ENCODE measurements at regions not wholly inside any gene's neighbourhood (a gene's known extent, or its start where the extent isn't known, plus 50 kb on each side); places are given as distances from the start of the nearest gene placed in this dataset.

DNA sequence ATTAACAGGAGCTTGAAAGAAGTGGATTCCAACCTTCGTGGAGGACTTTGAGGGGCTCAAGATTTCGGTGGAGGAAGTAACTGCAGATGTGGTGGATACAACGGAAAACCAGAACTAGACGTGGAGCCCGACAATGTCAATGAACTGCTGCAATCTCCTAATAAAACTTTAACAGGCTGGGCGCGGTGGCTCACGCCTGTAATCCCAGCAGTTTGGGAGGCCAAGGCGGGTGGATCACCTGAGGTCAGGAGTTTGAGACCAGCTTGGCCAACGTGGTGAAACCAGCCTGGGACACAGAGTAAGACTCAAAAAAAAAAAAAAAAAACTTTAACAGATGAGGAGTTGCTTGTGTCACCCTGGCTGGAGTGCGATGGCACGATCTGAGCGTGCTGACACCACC, 477.8 kb upstream of the MKI67 start:
- TF ChIP-seq, protein P1, sequence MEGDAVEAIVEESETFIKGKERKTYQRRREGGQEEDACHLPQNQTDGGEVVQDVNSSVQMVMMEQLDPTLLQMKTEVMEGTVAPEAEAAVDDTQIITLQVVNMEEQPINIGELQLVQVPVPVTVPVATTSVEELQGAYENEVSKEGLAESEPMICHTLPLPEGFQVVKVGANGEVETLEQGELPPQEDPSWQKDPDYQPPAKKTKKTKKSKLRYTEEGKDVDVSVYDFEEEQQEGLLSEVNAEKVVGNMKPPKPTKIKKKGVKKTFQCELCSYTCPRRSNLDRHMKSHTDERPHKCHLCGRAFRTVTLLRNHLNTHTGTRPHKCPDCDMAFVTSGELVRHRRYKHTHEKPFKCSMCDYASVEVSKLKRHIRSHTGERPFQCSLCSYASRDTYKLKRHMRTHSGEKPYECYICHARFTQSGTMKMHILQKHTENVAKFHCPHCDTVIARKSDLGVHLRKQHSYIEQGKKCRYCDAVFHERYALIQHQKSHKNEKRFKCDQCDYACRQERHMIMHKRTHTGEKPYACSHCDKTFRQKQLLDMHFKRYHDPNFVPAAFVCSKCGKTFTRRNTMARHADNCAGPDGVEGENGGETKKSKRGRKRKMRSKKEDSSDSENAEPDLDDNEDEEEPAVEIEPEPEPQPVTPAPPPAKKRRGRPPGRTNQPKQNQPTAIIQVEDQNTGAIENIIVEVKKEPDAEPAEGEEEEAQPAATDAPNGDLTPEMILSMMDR (IDR thresholded peaks at IDR 0.05) = no peak
- Histone ChIP-seq H3K4me3 (no peak overlapping the region), H3K36me3 (ENCODE audit: insufficient read depth in 1 of 2, low read depth in 1 of 2) (no peaks in the 10 kb centered on the region), H3K27ac (no peak overlapping the region), H3K9me3 (no peaks in the 10 kb centered on the region), H3K27me3 (ENCODE audit: insufficient read depth in 3 of 3, low read length in 2 of 3) (no peaks in the 10 kb centered on the region), H3K4me1 (no peaks in the 10 kb centered on the region)
- DNase-seq = no peak
- no peak for ATAC-seq
- 95 to 97% (median 96%) methylated on average over 13 of the region's 13 CpGs for WGBS, 3 donors
- intact Hi-C loops (cut with DNase I) = no loop called here

DNA sequence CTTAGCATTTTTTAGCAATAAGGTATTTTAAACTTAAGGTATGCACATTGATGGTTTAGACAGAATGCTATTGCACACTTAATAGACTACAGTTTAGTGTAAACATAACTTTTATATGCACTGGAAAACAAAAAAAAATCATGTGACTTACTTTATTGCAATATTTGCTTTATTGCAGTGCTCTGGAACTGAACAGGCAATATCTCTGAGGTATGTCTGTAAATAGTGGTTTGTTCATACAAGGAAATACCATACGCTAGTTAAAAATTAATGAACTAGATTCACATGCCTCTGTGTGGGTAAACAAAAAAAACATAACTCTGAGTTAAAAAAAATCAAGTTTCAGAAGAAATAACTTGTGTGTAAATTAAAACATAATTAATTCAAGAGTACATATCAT, 479.0 kb upstream of the MKI67 start:
- intact Hi-C loops (cut with DNase I) = no loop called here
- ATAC-seq (no peak), DNase-seq (no peak)
- Histone ChIP-seq H3K36me3 (ENCODE audit: insufficient read depth in 1 of 2, low read depth in 1 of 2) (no peaks in the 10 kb centered on the region), H3K27me3 (ENCODE audit: insufficient read depth in 3 of 3, low read length in 2 of 3) (no peaks in the 10 kb centered on the region), H3K9me3 (no peaks in the 10 kb centered on the region), H3K27ac (no peak overlapping the region), H3K4me3 (no peak overlapping the region), H3K4me1 (no peaks in the 10 kb centered on the region)
- TF ChIP-seq, protein P1 (IDR thresholded peaks at IDR 0.05) = no peak
- WGBS, 3 donors = 91 to 95% (median 95%) methylated on average over 1 of the region's 1 CpG

DNA sequence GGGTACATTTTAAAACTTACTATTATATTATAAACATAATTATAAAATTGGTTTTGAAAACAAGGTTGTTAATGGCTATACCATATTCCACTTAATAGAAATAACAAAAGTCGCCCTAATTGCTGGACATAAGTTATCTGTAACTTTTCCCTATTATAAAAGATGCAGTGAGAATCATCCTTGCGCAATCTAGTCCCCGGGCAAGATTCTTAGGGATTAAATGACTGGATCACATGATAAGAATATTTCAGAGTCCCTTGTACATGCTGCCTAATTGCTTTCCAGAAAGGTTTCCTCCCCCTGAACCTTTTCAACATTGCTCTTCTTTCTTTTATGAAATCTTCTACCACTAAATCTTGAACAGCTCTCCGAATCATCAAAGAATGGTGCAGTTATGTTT, 479.8 kb upstream of the MKI67 start:
- Histone ChIP-seq H3K4me1 (no peaks in the 10 kb centered on the region), H3K27me3 (ENCODE audit: insufficient read depth in 3 of 3, low read length in 2 of 3) (no peaks in the 10 kb centered on the region), H3K9me3 (no peaks in the 10 kb centered on the region), H3K36me3 (ENCODE audit: insufficient read depth in 1 of 2, low read depth in 1 of 2) (no peaks in the 10 kb centered on the region), H3K27ac (no peak overlapping the region), H3K4me3 (no peak overlapping the region)
- no peak for DNase-seq
- intact Hi-C loops (cut with DNase I) = no loop called here
- no peak for ATAC-seq
- WGBS, 3 donors = 70 to 74% (median 70%) methylated on average over 4 of the region's 4 CpGs
- TF ChIP-seq, protein P1 (IDR thresholded peaks at IDR 0.05) = no peak

DNA sequence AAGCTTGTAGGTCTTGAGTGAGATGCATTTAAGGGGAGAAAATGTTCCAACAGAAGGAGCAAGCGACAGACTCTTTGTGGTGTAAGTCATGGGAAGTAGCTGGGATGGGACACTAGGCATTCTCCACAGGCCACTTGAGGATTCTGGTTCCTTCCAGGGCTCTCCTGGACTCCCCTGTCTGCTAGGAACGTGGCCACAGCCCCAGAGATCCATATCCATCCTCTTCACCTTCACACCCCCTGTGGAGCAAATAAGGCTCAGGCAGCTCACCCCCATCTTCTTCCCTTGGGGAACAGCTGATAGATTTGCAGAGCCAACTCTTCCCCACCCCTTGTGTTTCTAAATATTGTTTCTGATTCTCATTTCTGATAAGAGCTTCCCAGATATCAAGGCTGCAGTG, 482.6 kb upstream of the MKI67 start:
- Histone ChIP-seq H3K27me3 (ENCODE audit: insufficient read depth in 3 of 3, low read length in 2 of 3) (peaks cover 0 to 4% (median 0%) of the 10 kb centered on the region in 3 donors), H3K27ac (no peak overlapping the region), H3K36me3 (ENCODE audit: insufficient read depth in 1 of 2, low read depth in 1 of 2) (no peaks in the 10 kb centered on the region), H3K9me3 (no peaks in the 10 kb centered on the region), H3K4me3 (no peak overlapping the region), H3K4me1 (no peaks in the 10 kb centered on the region)
- DNase-seq (no peak), ATAC-seq (no peak)
- TF ChIP-seq, protein P1 (IDR thresholded peaks at IDR 0.05) = no peak
- WGBS, 3 donors = 81 to 86% (median 85%) methylated on average over 2 of the region's 2 CpGs
- intact Hi-C loops (cut with DNase I) = no loop called here

DNA sequence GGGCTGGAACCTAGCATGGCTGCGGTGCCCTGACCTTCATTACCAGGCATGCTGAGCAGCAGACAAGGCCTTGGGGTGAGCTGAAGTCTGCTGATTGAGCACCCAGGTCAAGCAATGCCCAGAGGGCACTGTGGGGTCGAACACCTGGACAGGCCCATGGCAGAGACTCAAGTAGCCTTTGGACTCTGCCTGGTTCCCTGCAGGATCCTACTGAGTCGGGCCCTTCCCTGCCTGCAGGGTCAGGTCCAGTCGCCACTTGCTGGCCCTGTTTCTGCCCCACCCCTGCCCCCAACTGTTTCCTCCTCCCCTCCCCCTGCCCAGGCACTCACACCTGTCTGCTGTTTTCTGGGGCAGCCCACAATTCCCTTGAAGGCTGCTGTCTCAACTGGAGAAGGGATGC, 483.2 kb upstream of the MKI67 start:
- DNase-seq = no peak
- ATAC-seq = no peak
- peaks cover 0 to 4% (median 0%) of the 10 kb centered on the region in 3 donors for H3K27me3 ChIP-seq (ENCODE audit: insufficient read depth in 3 of 3, low read length in 2 of 3)
- no peaks in the 10 kb centered on the region for H3K9me3 ChIP-seq
- TF ChIP-seq, protein P1 (IDR thresholded peaks at IDR 0.05) = no peak
- no peak overlapping the region for H3K4me3 ChIP-seq
- intact Hi-C loops (cut with DNase I) = no loop called here
- H3K27ac ChIP-seq = no peak overlapping the region
- WGBS, 3 donors = 96 to 99% (median 98%) methylated on average over 4 of the region's 4 CpGs
- no peaks in the 10 kb centered on the region for H3K36me3 ChIP-seq (ENCODE audit: insufficient read depth in 1 of 2, low read depth in 1 of 2)
- H3K4me1 ChIP-seq = no peaks in the 10 kb centered on the region
